BJ (cell line): ENCODE measurements at regions not wholly inside any gene's neighbourhood (a gene's known extent, or its start where the extent isn't known, plus 50 kb on each side); places are given as distances from the start of the nearest gene placed in this dataset.

Source experiments
- CTCF ChIA-PET: fragments of 350-600 bp; formaldehyde crosslinking; extraction: SDS; loops from one replicate; lab custom pipeline; 2021; ENCODE audit warnings: antibody characterized with exemption, inconsistent platforms; lab: Yijun Ruan, JAX
- POLR2A ChIA-PET: fragments of 300-600 bp; sonication (Branson Sonifier 250); formaldehyde crosslinking; extraction: SDS; loops from one replicate; lab custom pipeline; 2021; ENCODE audit warnings: antibody characterized with exemption; lab: Charles Lee
- DNase-seq: peaks from one replicate; pipeline ENCODE4 v3.0.0-alpha.2; 2011; ENCODE audit warnings: low read depth
- H3K27me3 ChIP-seq: 2 replicates; pipeline ENCODE4 v1.6.0; 2011; ENCODE audit warnings: low read length; ENCODE audit not compliant: control insufficient read depth, insufficient read depth
- H3K36me3 ChIP-seq: 2 replicates; pipeline ENCODE4 v1.5.1; 2011; ENCODE audit warnings: low read length; ENCODE audit not compliant: control insufficient read depth, insufficient read depth
- H3K4me3 ChIP-seq: 2 replicates; pipeline ENCODE4 v1.5.1; 2011; ENCODE audit warnings: low read depth, mild to moderate bottlenecking, control low read depth, low read length
- CTCF ChIP-seq: IDR thresholded peaks from 2 replicates; pipeline ENCODE4 v1.5.1; 2011; ENCODE audit warnings: low read depth, mild to moderate bottlenecking, control low read depth, inconsistent platforms, low read length, moderate library complexity; ENCODE audit not compliant: insufficient read depth

DNA sequence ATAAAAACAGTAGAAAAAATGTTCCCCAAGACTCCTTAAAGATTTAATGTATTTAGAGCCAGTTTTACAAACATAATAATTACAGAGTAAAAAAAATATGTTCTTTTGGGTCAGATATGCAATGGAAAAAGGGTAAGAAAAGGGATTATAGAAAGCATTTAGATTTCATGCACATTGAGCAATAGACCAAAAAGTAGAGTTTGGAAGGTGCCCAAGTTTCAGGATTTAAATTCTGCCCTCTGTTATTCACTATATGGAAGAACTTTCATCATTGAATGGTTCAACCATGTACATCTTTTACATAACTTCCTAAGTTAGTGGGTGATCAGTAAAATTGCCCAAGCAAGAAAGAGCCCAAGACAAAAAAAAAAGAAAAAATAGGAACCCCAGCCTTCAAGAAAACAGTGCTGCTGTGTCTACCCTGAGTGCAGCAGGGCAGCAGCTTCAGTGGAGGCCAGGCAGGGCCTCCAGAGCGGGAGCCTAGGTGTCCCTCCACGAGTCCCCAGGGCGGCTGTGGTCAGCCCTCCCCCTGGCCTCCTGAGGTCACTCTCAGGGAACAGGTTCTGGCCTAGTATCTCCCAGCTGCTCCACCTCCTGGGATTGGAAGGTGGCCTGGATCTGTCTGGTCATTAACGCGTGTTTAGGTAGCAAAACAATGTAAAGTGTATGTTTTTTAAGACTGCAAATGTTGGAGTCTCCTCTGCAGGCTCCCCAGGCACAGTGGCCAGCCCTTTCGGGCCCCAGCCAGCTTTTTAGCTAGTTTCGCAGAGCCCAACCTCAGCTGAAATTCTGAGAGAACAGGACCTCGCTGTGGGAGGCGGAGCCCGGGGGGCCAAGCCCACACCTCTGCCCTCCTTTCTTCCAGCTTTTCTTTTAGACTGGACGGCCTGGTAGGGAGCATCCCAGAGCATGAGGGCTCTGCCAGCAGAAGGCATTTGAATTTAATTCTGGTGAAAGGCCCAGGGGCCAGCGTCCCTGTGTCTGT is 77.3 kb downstream of the TEX51 start:
- H3K36me3 ChIP-seq, result no peaks in the 10 kb centered on the region
- ChIA-PET CTCF (no interaction called here), POLR2A (no interaction called here)
- no peak for TF ChIP-seq CTCF
- H3K27me3 ChIP-seq, result peaks cover 6% of the 10 kb centered on the region; the same call in 1 of the 2 replicates
- no peak overlapping the region for H3K4me3 ChIP-seq
- DNase-seq, result no peak

DNA sequence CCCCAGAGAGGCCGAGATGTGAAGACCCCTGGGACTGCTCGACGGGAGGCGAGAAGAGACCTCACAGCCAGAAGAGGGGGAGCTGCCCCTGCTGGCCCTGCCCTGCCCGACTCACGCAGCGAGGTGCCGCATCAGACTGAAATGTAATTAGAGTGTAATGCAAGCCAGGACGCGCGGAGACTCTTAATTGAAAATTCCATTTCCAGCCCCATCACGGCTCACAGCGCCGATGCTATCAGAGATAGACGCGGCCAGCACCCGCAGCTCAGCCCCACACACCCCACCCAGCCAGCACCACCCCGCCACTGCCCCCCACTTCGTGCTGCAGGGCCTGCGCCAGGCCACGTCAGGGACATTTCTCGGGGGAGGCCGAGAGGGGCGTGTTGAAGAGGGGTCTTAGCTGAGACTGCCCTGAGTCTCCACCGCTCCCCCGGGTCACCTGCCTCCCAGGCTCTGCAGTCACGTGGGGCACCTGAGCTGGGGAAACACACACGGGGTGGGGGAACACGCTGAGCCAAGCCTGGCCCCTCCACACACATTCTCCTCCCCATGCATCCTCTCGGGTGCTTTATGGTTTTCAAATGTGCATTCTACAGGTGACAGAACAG is 78.1 kb downstream of the TEX51 start:
- H3K36me3 ChIP-seq, result no peaks in the 10 kb centered on the region
- no peak for TF ChIP-seq CTCF
- H3K27me3 ChIP-seq, result peaks cover 6% of the 10 kb centered on the region; the same call in 1 of the 2 replicates
- H3K4me3 ChIP-seq, result no peak overlapping the region
- ChIA-PET CTCF (interaction anchor here (0.6 kb wide), 1 partner anchor 33 kb away, joined by 3 read pairs; no protein-coding TSS in a partner anchor), POLR2A (no interaction called here)
- no peak for DNase-seq

- Histone ChIP-seq H3K4me3 (no peak overlapping the region), H3K36me3 (no peaks in the 10 kb centered on the region), H3K27me3 (peaks cover 6% of the 10 kb centered on the region; the same call in 1 of the 2 replicates)
- POLR2A ChIA-PET, result no interaction called here
- CTCF ChIA-PET, result no interaction called here
- DNase-seq, result no peak
- TF ChIP-seq CTCF, result no peak
These were observed 79.6 kb downstream of the TEX51 start for GRCh38 chr2:126978333-126978732.

GRCh38 chr2:126979039-126980003 is 80.6 kb downstream of the TEX51 start:
- Histone ChIP-seq H3K27me3 (peaks cover 5% of the 10 kb centered on the region; the same call in 1 of the 2 replicates), H3K36me3 (no peaks in the 10 kb centered on the region), H3K4me3 (no peak overlapping the region)
- DNase-seq, result no peak
- no peak for TF ChIP-seq CTCF
- POLR2A ChIA-PET, result no interaction called here
- CTCF ChIA-PET, result no interaction called here
